GM12878 (cell line): ENCODE measurements at regions not wholly inside any gene's neighbourhood (a gene's known extent, or its start where the extent isn't known, plus 50 kb on each side); places are given as distances from the start of the nearest gene placed in this dataset.

Experiments
- ATAC-seq: fragments of 200-7000 bp; cut with Tn5 transposase; 3 replicates; pipeline ENCODE4 v1.9.1; 2020; ENCODE audit warnings: mild to moderate bottlenecking, moderate library complexity
- BruUV-seq: library from RNA; stranded (reverse); fragments of 400-500 nt; replicated peaks from 2 replicates; lab custom pipeline; 2021; lab: Mats Ljungman, UMichigan
- CTCF ChIA-PET: fragments of 300-600 bp; sonication (Branson Sonifier 250); formaldehyde crosslinking; extraction: SDS; loops from one replicate; lab custom pipeline; 2021; ENCODE audit warnings: inconsistent platforms; lab: Yijun Ruan, JAX
- POLR2A ChIA-PET: fragments of 350-600 bp; formaldehyde crosslinking; extraction: SDS; loops from one replicate; lab custom pipeline; 2021; ENCODE audit warnings: inconsistent platforms; lab: Charles Lee
- RAD21 ChIA-PET: fragments of 300-600 bp; sonication (Branson Sonifier 250); formaldehyde crosslinking; loops from one replicate; lab custom pipeline; 2023; ENCODE audit warnings: antibody characterized with exemption; ENCODE audit not compliant: unreplicated experiment; lab: Charles Lee
- SMC1A ChIA-PET: fragments of 300-600 bp; sonication (Branson Sonifier 250); formaldehyde crosslinking; loops from one replicate; lab custom pipeline; 2023; ENCODE audit not compliant: unreplicated experiment, uncharacterized antibody; lab: Charles Lee
- DNase-seq: peaks from one replicate; pipeline ENCODE4 v3.0.0-alpha.2; 2011; ENCODE audit warnings: low read depth, low spot score
- FAIRE-seq: peaks from 3 replicates; lab custom pipeline; 2011; peaks lifted over from hg19 to GRCh38; lab: Jason Lieb, UNC
- H2AFZ ChIP-seq: 2 replicates; pipeline ENCODE4 v1.6.0; 2011; ENCODE audit warnings: low read depth, low read length, control low read depth; ENCODE audit not compliant: control insufficient read depth
- H3K27ac ChIP-seq: 2 replicates; pipeline ENCODE4 v1.5.1; 2011; ENCODE audit warnings: control low read depth; ENCODE audit not compliant: control insufficient read depth, insufficient read depth
- H3K27me3 ChIP-seq, 2 experiments: replicated peaks in 1 of 2; 2 replicates each; pipeline versions ENCODE4 v1.6.0 to v1.6.1; 2011; ENCODE audit warnings: low read length in 1 of 2; ENCODE audit not compliant: control insufficient read depth in 2 of 2, insufficient read depth in 2 of 2
- H3K36me3 ChIP-seq, 2 experiments: 2 replicates each; pipeline ENCODE4 v1.5.1; 2011; ENCODE audit warnings: low read length in 1 of 2; ENCODE audit not compliant: control insufficient read depth in 2 of 2, insufficient read depth in 2 of 2
- H3K4me1 ChIP-seq: 2 replicates; pipeline ENCODE4 v1.6.1; 2011; ENCODE audit warnings: mild to moderate bottlenecking, low read length, moderate library complexity, mixed read lengths; ENCODE audit not compliant: control insufficient read depth, insufficient read depth
- H3K4me2 ChIP-seq: 2 replicates; pipeline ENCODE4 v1.6.0; 2011; ENCODE audit warnings: control low read depth; ENCODE audit not compliant: control insufficient read depth, insufficient read depth
- H3K4me3 ChIP-seq: fragments of 200-600 bp; sonication (generic); 2 replicates; pipeline ENCODE4 v1.5.1; 2016
- H3K79me2 ChIP-seq: 2 replicates; pipeline ENCODE4 v1.6.0; 2011; ENCODE audit warnings: low read length; ENCODE audit not compliant: control insufficient read depth, insufficient read depth
- H3K9ac ChIP-seq: 2 replicates; pipeline ENCODE4 v1.8.0; 2011; ENCODE audit warnings: low read length, control low read depth, mixed read lengths; ENCODE audit not compliant: control insufficient read depth, insufficient read depth
- H3K9me3 ChIP-seq: replicated peaks from 3 replicates; pipeline ENCODE4 v1.5.1; 2011; ENCODE audit warnings: mild to moderate bottlenecking, low read length; ENCODE audit not compliant: control insufficient read depth, insufficient read depth
- H4K20me1 ChIP-seq: 2 replicates; pipeline ENCODE4 v1.6.0; 2011; ENCODE audit not compliant: control insufficient read depth, insufficient read depth
- ATF2 ChIP-seq: IDR thresholded peaks from 2 replicates; pipeline ENCODE4 v1.6.1; 2012; ENCODE audit warnings: low read length, inconsistent platforms
- ATF3 ChIP-seq: IDR thresholded peaks from 2 replicates; pipeline ENCODE4 v1.6.1; 2011; ENCODE audit warnings: low read depth, mild to moderate bottlenecking, low read length, moderate library complexity, borderline replicate concordance; ENCODE audit errors: extremely low read depth
- BRCA1 ChIP-seq: IDR thresholded peaks from 2 replicates; pipeline ENCODE4 v1.6.1; 2011; ENCODE audit warnings: low read depth, low read length, improper control_type of control experiment
- CREM ChIP-seq: IDR thresholded peaks from 2 replicates; pipeline ENCODE4 v1.6.1; 2014; ENCODE audit warnings: antibody characterized with exemption, low read depth
- ELK1 ChIP-seq: IDR thresholded peaks from 2 replicates; pipeline ENCODE4 v1.6.1; 2012; ENCODE audit warnings: low read depth, low read length, improper control_type of control experiment
- GATAD2B ChIP-seq: fragments of 450-650 bp; conservative IDR thresholded peaks from 2 replicates; pipeline ENCODE4 v1.6.1; 2017; ENCODE audit warnings: low read depth, mild to moderate bottlenecking, moderate library complexity
- IKZF1 ChIP-seq: fragments of 450-650 bp; conservative IDR thresholded peaks from 2 replicates; pipeline ENCODE4 v1.6.1; 2017; ENCODE audit warnings: antibody characterized with exemption, mild to moderate bottlenecking
- NFYA ChIP-seq: IDR thresholded peaks from 2 replicates; pipeline ENCODE4 v1.6.1; 2011; ENCODE audit warnings: low read depth, mild to moderate bottlenecking, low read length, improper control_type of control experiment, borderline replicate concordance
- NFYB ChIP-seq: IDR thresholded peaks from 2 replicates; pipeline ENCODE4 v1.6.1; 2011; ENCODE audit warnings: low read depth, mild to moderate bottlenecking, low read length, improper control_type of control experiment, moderate library complexity; ENCODE audit not compliant: insufficient read depth
- POU2F2 ChIP-seq: IDR thresholded peaks from 3 replicates; pipeline ENCODE4 v1.6.1; 2011; ENCODE audit warnings: low read depth, mild to moderate bottlenecking, low read length, borderline replicate concordance
- RAD21 ChIP-seq: IDR thresholded peaks from 2 replicates; pipeline ENCODE4 v1.6.1; 2011; ENCODE audit warnings: mild to moderate bottlenecking, low read depth, low read length, moderate library complexity; ENCODE audit not compliant: insufficient read depth
- RB1 ChIP-seq: fragments of 450-650 bp; formaldehyde crosslinking; IDR thresholded peaks from 2 replicates; pipeline ENCODE4 v1.6.1; 2017; ENCODE audit warnings: mild to moderate bottlenecking, borderline replicate concordance
- RBBP5 ChIP-seq: fragments of 200-600 bp; sonication (generic); conservative IDR thresholded peaks from 2 replicates; pipeline ENCODE4 v1.6.1; 2016
- RFX5 ChIP-seq: IDR thresholded peaks from 2 replicates; pipeline ENCODE4 v1.6.1; 2011; ENCODE audit warnings: low read depth, low read length, improper control_type of control experiment
- SIX5 ChIP-seq: IDR thresholded peaks from 2 replicates; pipeline ENCODE4 v1.6.1; 2011; ENCODE audit warnings: mild to moderate bottlenecking, low read depth, low read length, moderate library complexity; ENCODE audit not compliant: severe bottlenecking
- SMAD5 ChIP-seq: IDR thresholded peaks from 2 replicates; pipeline ENCODE4 v1.6.1; 2016; ENCODE audit warnings: antibody characterized with exemption, low read depth
- SREBF1 ChIP-seq: IDR thresholded peaks from 2 replicates; pipeline ENCODE4 v1.6.1; 2012; ENCODE audit warnings: mild to moderate bottlenecking, low read length
- ZNF207 ChIP-seq: fragments of 450-650 bp; IDR thresholded peaks from 2 replicates; pipeline ENCODE4 v1.6.1; 2014; ENCODE audit warnings: antibody characterized with exemption, mild to moderate bottlenecking, borderline replicate concordance
- WGBS: methylation state at CpG from one replicate; pipeline ENCODE4 v1.1.6; 2016; ENCODE audit warnings: low lambda C conversion rate; ENCODE audit not compliant: insufficient replicate concordance, insufficient coverage; ENCODE audit errors: missing lambda C conversion rate; 5-methylcytosine and 5-hydroxymethylcytosine counted together
- in situ Hi-C: fragments of 300-500 bp; cut with MboI; formaldehyde crosslinking; loops from 9 replicates; pipeline ENCODE4 v1.14.3; 2018; ENCODE audit warnings: mixed read lengths
- intact Hi-C: fragments of 100-400 bp; cut with micrococcal nuclease; formaldehyde crosslinking; loops from one replicate; pipeline ENCODE4 v1.14.2; 2022; ENCODE audit not compliant: unreplicated experiment

- Histone ChIP-seq H3K4me3 (no peak overlapping the region), H3K36me3 (no peaks in the 10 kb centered on the region), H3K4me2 (no peak overlapping the region)
- 28% methylated on average over 6 of the region's 6 CpGs for WGBS
- BruUV-seq = no TSS peak
- ChIA-PET CTCF (no interaction called here), SMC1A (no interaction called here)
- intact Hi-C loops = no loop called here
- TF ChIP-seq ELK1 (no peak), RAD21 (no peak), GATAD2B (no peak), RBBP5 (no peak), POU2F2 (no peak), ATF3 (no peak)
- TF ChIP-seq, all 136 proteins: peak for 0
- RAD21 ChIA-PET = no interaction called here
- in situ Hi-C loops = no loop called here
- DNase-seq (no peak), ATAC-seq (no peak), FAIRE-seq (no peak)
- Histone ChIP-seq H3K27ac (no peak overlapping the region), H4K20me1 (no peaks in the 10 kb centered on the region), H3K27me3 (no peaks in the 10 kb centered on the region), H2AFZ (no peak overlapping the region), H3K79me2 (no peaks in the 10 kb centered on the region), H3K9ac (no peak overlapping the region), H3K9me3 (no peaks in the 10 kb centered on the region), H3K4me1 (no peaks in the 10 kb centered on the region)
- POLR2A ChIA-PET = interaction anchor here (0.6 kb wide), 1 partner anchor 28 kb away, joined by 3 read pairs; no protein-coding TSS in a partner anchor
Observed at GRCh38 chr9:115746496-115746895, 407.1 kb upstream of the PAPPA start.

- Histone ChIP-seq H3K27ac (no peak overlapping the region), H3K79me2 (no peaks in the 10 kb centered on the region), H3K4me3 (no peak overlapping the region), H3K9me3 (no peaks in the 10 kb centered on the region), H4K20me1 (no peaks in the 10 kb centered on the region), H3K4me2 (no peak overlapping the region), H2AFZ (no peak overlapping the region), H3K36me3 (no peaks in the 10 kb centered on the region), H3K9ac (no peak overlapping the region), H3K27me3 (no peaks in the 10 kb centered on the region), H3K4me1 (no peaks in the 10 kb centered on the region)
- FAIRE-seq (no peak), DNase-seq (no peak), ATAC-seq (no peak)
- BruUV-seq = no TSS peak
- intact Hi-C loops = no loop called here
- CTCF ChIA-PET = no interaction called here
- SMC1A ChIA-PET = no interaction called here
- RAD21 ChIA-PET = no interaction called here
- WGBS = 0% methylated on average over 1 of the region's 1 CpG
- POLR2A ChIA-PET = no interaction called here
- in situ Hi-C loops = no loop called here
- TF ChIP-seq SIX5 (no peak), BRCA1 (no peak), SREBF1 (no peak), NFYA (no peak), IKZF1 (no peak), CREM (no peak), ATF2 (no peak), RB1 (no peak), SMAD5 (no peak), ZNF207 (no peak), RFX5 (no peak), NFYB (no peak)
Observed at GRCh38 chr9:115747731-115748130, 405.9 kb upstream of the PAPPA start.
